Urinary bladder (tissue), 3 donors: ENCODE measurements at regions not wholly inside any gene's neighbourhood (a gene's known extent, or its start where the extent isn't known, plus 50 kb on each side); places are given as distances from the start of the nearest gene placed in this dataset.

ENCODE experiments used
- DNase-seq: peaks from one replicate; pipeline ENCODE4 v3.0.0-alpha.2; 2015; ENCODE audit errors: extremely low spot score
- H3K27ac ChIP-seq: one replicate; pipeline ENCODE4 v1.5.1; 2013; ENCODE audit warnings: low read depth, mild to moderate bottlenecking, moderate library complexity
- H3K36me3 ChIP-seq: one replicate; pipeline ENCODE4 v1.6.1; 2013; ENCODE audit warnings: mild to moderate bottlenecking, moderate library complexity; ENCODE audit not compliant: insufficient read depth
- H3K4me1 ChIP-seq: one replicate; pipeline ENCODE4 v1.6.1; 2013; ENCODE audit warnings: mild to moderate bottlenecking, moderate library complexity; ENCODE audit not compliant: insufficient read depth
- H3K4me3 ChIP-seq: one replicate; pipeline ENCODE4 v1.5.1; 2013; ENCODE audit warnings: low read depth, low read length
- WGBS: extraction: QIAGEN DNeasy Blood & Tissue Kit; methylation state at CpG from one replicate; pipeline ENCODE4 v1.1.7; 2013; 5-methylcytosine and 5-hydroxymethylcytosine counted together
- donor health status: healthy with polysubstance abuse.
- donor health status: healthy.

DNA sequence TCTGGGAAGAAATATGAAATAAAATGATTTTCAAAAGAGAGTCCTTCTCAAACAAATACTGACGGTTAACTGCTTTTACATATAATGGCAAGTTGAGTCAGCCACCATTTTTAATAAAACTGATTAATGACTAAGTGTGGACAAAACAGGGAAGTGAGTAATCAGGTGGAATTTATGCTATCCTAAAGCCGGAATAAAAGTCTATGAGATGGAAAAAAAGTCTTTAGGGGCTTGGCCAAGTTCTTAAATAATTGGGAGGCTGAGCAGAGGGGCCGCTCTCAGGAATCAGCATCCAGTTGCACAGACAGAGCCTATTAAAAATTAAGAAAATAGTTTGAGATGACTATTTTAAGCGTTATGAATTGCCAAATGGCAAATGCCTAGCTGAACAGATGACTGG is 58.6 kb upstream of the AFF3 start:
- Histone ChIP-seq H3K27ac (no peak overlapping the region), H3K36me3 (no peaks in the 10 kb centered on the region), H3K4me3 (no peak overlapping the region), H3K4me1 (no peaks in the 10 kb centered on the region)
- 88% methylated on average over 4 of the region's 4 CpGs for WGBS
- no peak for DNase-seq

DNA sequence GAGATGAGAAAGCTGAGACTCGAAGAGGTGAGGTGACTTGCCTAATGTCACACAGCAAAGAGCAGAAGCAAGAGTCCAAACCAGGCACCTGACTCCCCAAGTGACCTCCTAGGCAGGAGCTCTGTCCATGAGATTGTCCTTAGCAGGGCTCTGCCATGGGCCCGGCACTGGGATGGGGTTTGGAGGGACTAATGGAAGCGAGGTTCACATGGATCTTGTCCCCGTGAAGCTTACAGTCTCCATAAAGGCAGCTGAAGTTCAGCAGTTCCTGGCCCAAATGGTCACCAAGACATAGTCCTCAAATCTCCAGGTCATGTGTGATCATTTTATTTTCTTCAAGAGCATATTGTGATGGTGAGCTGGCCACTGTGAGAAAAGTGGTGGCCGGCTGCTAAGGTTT is 57.0 kb upstream of the AFF3 start:
- no peak for DNase-seq

DNA sequence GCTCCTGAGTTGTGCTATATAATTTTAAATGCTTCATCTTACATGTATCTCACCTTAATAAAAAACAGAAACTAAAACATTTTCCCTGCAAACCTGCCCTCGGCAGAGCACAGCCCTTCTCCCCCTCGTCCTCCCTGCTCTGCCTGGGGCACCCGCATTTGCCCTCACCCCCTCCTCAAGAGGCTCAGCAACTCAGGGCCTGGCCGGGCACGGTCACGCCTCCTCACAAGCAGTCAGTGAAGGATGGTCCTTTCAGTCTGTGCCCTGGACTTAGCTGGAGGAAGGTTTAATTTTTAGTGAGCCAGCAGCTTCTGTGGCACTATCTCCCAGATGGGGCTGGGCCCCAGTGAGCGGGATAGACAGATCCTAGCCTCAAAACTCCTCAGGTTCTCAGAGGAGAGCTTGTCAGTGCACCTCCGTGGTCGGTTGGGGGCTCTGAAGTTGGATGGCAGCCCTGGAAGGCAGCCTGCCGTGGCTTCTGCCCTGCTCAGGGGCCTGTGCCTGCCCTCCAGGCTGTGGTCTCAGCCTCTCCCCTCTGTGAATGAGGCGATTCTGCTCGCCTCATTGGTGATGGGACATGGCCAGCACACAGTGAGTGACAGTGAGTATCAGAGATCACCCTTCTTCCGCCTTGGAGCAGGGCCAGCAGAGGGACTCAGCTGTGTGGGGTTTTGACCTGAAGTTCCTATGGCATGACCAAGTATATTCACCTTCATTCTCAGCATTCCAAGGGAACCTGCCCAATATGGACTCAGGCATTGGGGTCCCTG is 56.3 kb upstream of the AFF3 start:
- H3K4me3 ChIP-seq, result no peak overlapping the region
- WGBS, result 66% methylated on average over 13 of the region's 13 CpGs
- no peak for DNase-seq
- H3K4me1 ChIP-seq, result no peaks in the 10 kb centered on the region
- H3K27ac ChIP-seq, result peak overlapping the region; percentile 59
- no peaks in the 10 kb centered on the region for H3K36me3 ChIP-seq

More for the DNA sequence above, 57.0 kb upstream of the AFF3 start:
- H3K4me1 ChIP-seq, result no peaks in the 10 kb centered on the region
- H3K27ac ChIP-seq, result no peak overlapping the region
- H3K4me3 ChIP-seq, result no peak overlapping the region
- no peaks in the 10 kb centered on the region for H3K36me3 ChIP-seq
- 97% methylated on average over 5 of the region's 5 CpGs for WGBS

DNA sequence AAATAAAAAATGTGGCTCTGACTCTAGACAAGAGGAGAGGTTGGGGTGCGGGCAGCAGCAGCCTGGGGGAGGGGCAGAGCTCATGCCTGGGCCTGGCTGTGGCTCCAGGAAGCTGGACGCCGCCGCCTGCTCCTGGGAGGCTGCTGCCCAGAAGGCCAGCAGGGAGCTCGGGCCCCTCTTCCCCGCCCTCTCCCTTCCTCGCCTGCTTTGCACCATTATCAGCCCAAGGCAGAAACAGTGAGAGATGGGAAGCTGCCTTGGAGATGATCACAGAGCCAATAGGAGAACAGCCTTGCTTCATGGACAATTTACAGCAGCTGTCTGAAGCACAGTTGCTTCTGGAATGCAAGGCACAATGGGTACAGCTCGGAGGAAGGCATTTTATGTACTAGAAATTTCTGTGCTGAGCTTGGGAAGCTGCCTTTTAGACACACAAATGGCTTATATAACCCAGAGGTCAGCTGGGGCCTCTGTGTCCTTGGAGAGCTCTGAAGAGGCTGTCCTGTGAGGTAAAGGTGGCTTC is 55.3 kb upstream of the AFF3 start:
- peak; percentile 26 for DNase-seq
- WGBS, result 12% methylated on average over 8 of the region's 8 CpGs
- no peaks in the 10 kb centered on the region for H3K4me1 ChIP-seq
- peak overlapping the region; percentile 46 for H3K27ac ChIP-seq
- H3K4me3 ChIP-seq, result no peak overlapping the region
- no peaks in the 10 kb centered on the region for H3K36me3 ChIP-seq

DNA sequence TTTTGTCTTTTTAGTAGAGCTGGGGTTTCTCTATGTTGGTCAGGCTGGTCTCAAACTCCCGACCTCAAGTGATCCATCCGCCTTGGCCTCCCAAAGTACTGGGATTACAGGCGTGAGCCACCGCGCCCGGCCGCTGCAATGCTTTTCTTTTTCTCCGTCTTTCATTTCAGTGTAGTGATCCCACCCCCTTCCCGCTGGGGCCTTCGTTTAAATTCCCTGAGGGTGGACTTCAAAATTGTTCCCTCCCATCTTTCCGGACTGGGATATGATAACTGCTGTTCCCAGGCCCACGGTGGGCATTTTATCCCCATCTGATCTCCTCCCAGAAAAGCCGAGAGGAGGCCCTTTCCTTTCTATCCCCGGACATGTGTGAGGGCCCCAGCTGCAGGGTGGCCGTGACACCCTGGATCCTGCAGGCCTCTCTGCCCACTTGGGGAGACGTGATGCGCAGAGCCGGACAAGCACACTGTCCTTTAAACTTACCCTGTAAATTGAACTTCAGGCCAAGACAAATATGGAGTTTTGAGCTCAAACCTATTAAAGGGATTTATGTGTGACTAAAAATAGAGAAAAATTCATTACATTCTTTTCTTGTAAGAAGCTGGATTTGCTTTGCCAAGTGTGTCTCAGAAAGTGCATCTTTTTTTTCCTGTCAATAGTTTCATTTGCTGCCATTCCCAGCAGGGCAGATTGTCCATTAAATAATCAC is 54.5 kb upstream of the AFF3 start:
- 64% methylated on average over 18 of the region's 18 CpGs for whole genome bisulfite sequencing
- Histone ChIP-seq H3K36me3 (no peaks in the 10 kb centered on the region), H3K27ac (no peak overlapping the region), H3K4me1 (no peaks in the 10 kb centered on the region), H3K4me3 (no peak overlapping the region)
- peak; percentile 13 for DNase-seq

- Histone ChIP-seq H3K27ac (no peak overlapping the region), H3K4me1 (no peaks in the 10 kb centered on the region), H3K36me3 (no peaks in the 10 kb centered on the region)
Observed at GRCh38 chr2:100195942-100196341, 53.6 kb upstream of the AFF3 start.

GRCh38 chr2:100194951-100195350 is 52.6 kb upstream of the AFF3 start:
- WGBS, result 93% methylated on average over 3 of the region's 3 CpGs
- no peak for DNase-seq
- no peaks in the 10 kb centered on the region for H3K4me1 ChIP-seq
- no peak overlapping the region for H3K4me3 ChIP-seq
- H3K27ac ChIP-seq, result no peak overlapping the region
- H3K36me3 ChIP-seq, result no peaks in the 10 kb centered on the region

More at GRCh38 chr2:100195942-100196341, 53.6 kb upstream of the AFF3 start:
- DNase-seq, result no peak
- WGBS, result 69% methylated on average over 5 of the region's 5 CpGs
- H3K4me3 ChIP-seq, result no peak overlapping the region

GRCh38 chr2:100193291-100193710 is 50.9 kb upstream of the AFF3 start:
- no peaks in the 10 kb centered on the region for H3K36me3 ChIP-seq
- no peak for DNase-seq
- 67% methylated on average over 6 of the region's 6 CpGs for WGBS
- no peak overlapping the region for H3K4me3 ChIP-seq
- no peak overlapping the region for H3K27ac ChIP-seq
- no peaks in the 10 kb centered on the region for H3K4me1 ChIP-seq

DNA sequence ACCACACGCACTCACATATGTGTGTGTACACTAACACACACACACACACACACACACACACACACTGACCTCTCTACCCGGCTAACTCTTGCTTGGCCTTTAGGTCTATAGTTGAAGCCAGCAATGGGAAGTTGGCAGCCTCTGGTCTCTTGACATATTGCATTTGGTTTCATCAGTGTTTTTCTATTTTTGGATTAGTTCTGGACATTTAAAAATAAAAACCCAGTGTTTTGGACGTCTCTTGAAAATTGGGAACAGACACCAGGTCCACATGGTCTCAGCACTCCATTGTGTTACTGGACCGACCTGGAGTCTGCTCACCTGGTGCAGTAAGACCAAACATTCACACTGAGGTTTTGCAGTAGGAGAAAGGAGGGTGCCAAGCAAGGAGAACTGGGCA is 50.4 kb upstream of the AFF3 start:
- no peak for DNase-seq
- 61% methylated on average over 4 of the region's 4 CpGs for WGBS
- no peak overlapping the region for H3K4me3 ChIP-seq
- no peak overlapping the region for H3K27ac ChIP-seq
- H3K36me3 ChIP-seq, result no peaks in the 10 kb centered on the region
- H3K4me1 ChIP-seq, result no peaks in the 10 kb centered on the region

GRCh38 chr2:100192300-100192699 is 49.9 kb upstream of the AFF3 start:
- no peak for DNase-seq
- 100% methylated on average over 3 of the region's 3 CpGs for WGBS
- no peaks in the 10 kb centered on the region for H3K36me3 ChIP-seq
- no peak overlapping the region for H3K27ac ChIP-seq
- H3K4me3 ChIP-seq, result no peak overlapping the region
- H3K4me1 ChIP-seq, result no peaks in the 10 kb centered on the region
